Fibroblast of the aortic adventitia (primary cell): ENCODE measurements at regions not wholly inside any gene's neighbourhood (a gene's known extent, or its start where the extent isn't known, plus 50 kb on each side); places are given as distances from the start of the nearest gene placed in this dataset.
A peak's percentile ranks its signal among the peaks of the same experiment; 100 is the strongest.

Experiments
- DNase-seq: peaks from one replicate; pipeline ENCODE4 v3.0.0-alpha.2; 2010; ENCODE audit warnings: low read depth
- H3K4me3 ChIP-seq: 2 replicates; pipeline ENCODE4 v1.5.1; 2011; ENCODE audit warnings: low read depth, mild to moderate bottlenecking, control low read depth, low read length, moderate library complexity
- TF ChIP-seq, protein P1 (sequence below): IDR thresholded peaks from 2 replicates; pipeline ENCODE4 v1.5.1; 2011; ENCODE audit warnings: mild to moderate bottlenecking, low read length, control low read depth, inconsistent platforms; ENCODE audit not compliant: insufficient read depth

GRCh38 chr4:124046190-124046589 lies 649.6 kb downstream of the SPRY1 start:
- DNase-seq: no peak
- H3K4me3 ChIP-seq: no peak overlapping the region
- TF ChIP-seq, protein P1, sequence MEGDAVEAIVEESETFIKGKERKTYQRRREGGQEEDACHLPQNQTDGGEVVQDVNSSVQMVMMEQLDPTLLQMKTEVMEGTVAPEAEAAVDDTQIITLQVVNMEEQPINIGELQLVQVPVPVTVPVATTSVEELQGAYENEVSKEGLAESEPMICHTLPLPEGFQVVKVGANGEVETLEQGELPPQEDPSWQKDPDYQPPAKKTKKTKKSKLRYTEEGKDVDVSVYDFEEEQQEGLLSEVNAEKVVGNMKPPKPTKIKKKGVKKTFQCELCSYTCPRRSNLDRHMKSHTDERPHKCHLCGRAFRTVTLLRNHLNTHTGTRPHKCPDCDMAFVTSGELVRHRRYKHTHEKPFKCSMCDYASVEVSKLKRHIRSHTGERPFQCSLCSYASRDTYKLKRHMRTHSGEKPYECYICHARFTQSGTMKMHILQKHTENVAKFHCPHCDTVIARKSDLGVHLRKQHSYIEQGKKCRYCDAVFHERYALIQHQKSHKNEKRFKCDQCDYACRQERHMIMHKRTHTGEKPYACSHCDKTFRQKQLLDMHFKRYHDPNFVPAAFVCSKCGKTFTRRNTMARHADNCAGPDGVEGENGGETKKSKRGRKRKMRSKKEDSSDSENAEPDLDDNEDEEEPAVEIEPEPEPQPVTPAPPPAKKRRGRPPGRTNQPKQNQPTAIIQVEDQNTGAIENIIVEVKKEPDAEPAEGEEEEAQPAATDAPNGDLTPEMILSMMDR: no peak

DNA sequence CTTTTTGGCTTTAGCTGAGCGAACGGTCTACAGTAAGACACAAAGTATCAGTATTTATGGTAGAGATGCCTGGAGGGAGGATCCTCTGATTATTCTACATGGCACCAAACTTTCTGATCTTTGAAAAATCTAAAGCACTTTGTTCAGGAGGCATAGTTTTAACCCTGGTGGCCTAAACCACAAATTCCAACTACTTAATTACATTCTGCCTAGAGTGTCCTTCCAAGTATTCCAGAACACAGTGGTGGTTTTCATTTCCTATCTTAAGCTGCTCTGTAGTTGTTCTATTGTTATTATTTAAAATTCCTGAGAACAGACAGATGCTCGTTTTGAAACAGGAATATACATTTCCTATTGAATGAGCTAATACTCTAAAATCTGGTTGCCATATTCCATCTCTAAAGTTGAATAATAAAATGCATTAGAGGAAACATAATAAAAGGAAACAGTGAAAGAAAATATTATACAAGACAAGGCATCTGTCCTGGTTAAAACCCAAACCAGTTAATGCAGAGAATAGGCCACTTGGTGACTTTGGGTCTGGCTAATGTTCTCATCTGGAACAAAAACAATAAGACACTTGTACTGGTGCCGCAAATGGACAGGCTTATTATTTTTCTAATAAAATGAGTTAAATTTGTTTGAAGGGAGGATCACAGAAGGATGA lies 657.4 kb downstream of the SPRY1 start:
- no peak for DNase-seq

DNA sequence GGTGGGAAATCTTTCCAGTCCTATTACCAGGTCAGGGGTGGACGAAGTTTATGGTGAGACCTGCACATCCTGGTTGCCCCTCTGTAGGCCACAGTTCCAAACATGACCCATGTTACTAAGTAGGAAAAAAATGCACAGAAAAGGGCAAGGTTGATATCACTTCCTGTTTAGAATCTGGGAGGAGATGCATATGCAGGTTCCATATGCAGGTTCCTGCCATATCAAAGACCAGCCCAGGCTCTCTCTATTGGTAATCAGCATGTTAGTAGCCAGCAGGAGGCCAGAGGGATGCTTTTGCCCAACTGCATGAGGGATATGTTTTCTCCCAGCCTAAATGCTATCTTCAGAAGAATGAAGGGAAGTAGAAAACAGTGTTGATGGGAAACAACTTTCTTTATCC lies 657.2 kb downstream of the ANKRD50 start:
- TF ChIP-seq, protein P1: no peak
- no peak overlapping the region for H3K4me3 ChIP-seq
- no peak for DNase-seq

More for the DNA sequence above, 657.4 kb downstream of the SPRY1 start:
- TF ChIP-seq, protein P1: no peak
- no peak overlapping the region for H3K4me3 ChIP-seq

DNA sequence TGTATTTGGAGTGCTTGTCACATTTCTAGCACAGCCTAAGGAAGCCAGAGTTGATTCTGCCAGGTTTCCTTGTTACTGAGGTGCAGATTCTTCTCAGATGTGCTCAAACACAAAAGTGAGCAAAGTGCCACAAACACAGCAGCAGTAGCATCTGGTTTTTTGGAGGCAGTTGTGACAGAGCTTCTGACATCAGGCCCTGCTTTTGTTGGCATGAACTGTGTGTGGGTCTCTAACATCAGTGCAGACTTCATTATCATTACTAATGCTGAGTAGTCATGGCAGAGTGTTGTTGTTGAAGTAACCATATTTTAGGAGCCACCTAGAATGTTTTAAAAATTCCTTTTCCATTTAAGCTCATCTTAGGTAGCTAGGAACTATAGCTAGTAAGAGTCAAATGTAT lies 656.6 kb downstream of the ANKRD50 start:
- peak; percentile 37 for DNase-seq
- TF ChIP-seq, protein P1: no peak
- no peak overlapping the region for H3K4me3 ChIP-seq

GRCh38 chr4:124060261-124060918 lies 652.1 kb downstream of the ANKRD50 start:
- no peak overlapping the region for H3K4me3 ChIP-seq
- peak; percentile 85 for DNase-seq
- TF ChIP-seq, protein P1: no peak

- TF ChIP-seq, protein P1: no peak
- H3K4me3 ChIP-seq: no peak overlapping the region
- peak; percentile 87 for DNase-seq
Observed at GRCh38 chr4:124061413-124061812, 651.1 kb downstream of the ANKRD50 start.
